Activated T-helper 2 cell treated with anti-CD3 and anti-CD28 coated beads, Interferon-gamma antibody, Interleukin-2, Interleukin-4, amounts not matched to agents 10 μg/mL and 5 μg/mL and 100 μg/mL, durations not matched to agents 14 hours and 24 hours and 36 hours (primary cell): ENCODE measurements at regions not wholly inside any gene's neighbourhood (a gene's known extent, or its start where the extent isn't known, plus 50 kb on each side); places are given as distances from the start of the nearest gene placed in this dataset.

Source experiments
- DNase-seq: peaks from one replicate; pipeline ENCODE4 v3.0.0; 2021; ENCODE audit warnings: low spot score
- H3K27ac Mint-ChIP-seq: one replicate; pipeline ENCODE4 v1.8.0; 2021; ENCODE audit warnings: mixed read lengths
- H3K27me3 Mint-ChIP-seq: one replicate; pipeline ENCODE4 v1.8.0; 2021; ENCODE audit warnings: low read depth, mixed read lengths
- H3K36me3 Mint-ChIP-seq: one replicate; pipeline ENCODE4 v1.8.0; 2021; ENCODE audit warnings: low read depth, mixed read lengths
- H3K4me1 Mint-ChIP-seq: one replicate; pipeline ENCODE4 v1.8.0; 2021; ENCODE audit warnings: low read depth, mixed read lengths
- H3K4me3 Mint-ChIP-seq: one replicate; pipeline ENCODE4 v1.8.0; 2021; ENCODE audit warnings: low read depth, mild to moderate bottlenecking, moderate library complexity, mixed read lengths
- H3K9me3 Mint-ChIP-seq: one replicate; pipeline ENCODE4 v1.8.0; 2021; ENCODE audit warnings: mixed read lengths
- intact Hi-C: fragments of 100-400 bp; cut with micrococcal nuclease; formaldehyde crosslinking; loops from one replicate; pipeline ENCODE4 v1.15.1; 2023

DNA sequence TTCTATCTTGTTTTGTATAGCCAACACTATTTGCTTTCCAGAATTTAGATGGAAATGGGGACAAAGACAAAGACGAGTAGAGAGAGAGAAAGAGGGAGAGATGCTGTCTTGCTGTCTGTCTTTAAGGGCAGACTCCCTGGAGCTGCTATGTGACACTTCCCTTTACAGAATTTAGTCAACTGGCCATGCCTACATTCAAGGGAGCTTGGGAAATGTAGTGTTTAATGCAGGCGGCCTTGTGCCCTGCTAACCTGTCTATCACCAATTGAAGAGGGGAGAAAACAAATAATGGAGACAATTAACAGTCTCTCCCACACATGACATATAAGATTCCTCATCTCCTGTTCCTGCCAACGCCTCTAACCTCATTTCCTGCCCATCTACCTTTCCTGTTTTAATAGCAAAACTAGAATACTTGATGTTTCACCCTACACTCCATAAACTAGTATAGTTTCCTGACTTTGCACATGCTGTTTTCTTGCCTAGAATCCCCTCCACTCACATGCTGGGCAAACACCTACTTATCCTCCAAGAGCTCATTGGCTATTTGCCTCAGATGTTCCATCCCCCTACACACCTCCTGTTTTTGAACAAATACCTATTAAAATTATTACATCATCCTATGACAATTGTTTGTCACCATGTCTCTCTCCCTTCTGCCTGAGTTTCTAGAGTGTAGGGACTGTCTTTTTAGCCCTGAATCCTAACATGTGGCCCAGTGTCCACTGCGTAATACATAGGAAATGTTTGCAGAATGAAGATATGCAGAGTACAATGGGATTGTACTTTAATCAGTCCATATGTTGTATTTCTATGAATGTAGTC, 117.2 kb downstream of the SLC25A24 start:
- no peak for DNase-seq
- H3K27ac Mint-ChIP-seq: no peak overlapping the region
- H3K36me3 Mint-ChIP-seq: no peaks in the 10 kb centered on the region
- H3K4me3 Mint-ChIP-seq: no peak overlapping the region
- peaks cover 2% of the 10 kb centered on the region for H3K27me3 Mint-ChIP-seq
- no peaks in the 10 kb centered on the region for H3K9me3 Mint-ChIP-seq
- H3K4me1 Mint-ChIP-seq: peaks cover 46% of the 10 kb centered on the region
- intact Hi-C loops: no loop called here

DNA sequence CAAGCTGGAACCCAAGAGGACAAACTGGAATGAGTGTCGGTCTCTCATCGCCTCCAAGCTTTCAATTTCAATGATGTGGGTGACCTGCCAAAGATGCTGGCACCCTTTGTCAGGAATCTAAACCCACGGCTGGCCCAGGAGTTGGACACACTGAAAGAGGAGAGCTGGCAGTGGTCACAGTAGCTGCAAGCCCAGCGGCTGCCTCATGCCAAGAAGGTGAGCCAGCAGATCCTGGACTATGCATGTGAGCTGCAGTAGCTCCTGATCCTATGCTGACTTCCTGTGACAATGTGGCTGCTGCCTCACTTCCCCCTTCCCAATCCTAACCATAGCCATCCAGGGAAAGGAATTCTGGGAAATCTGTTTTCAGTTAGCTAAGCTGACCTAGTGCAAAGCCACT, 117.0 kb upstream of the VAV3 start:
- Mint-ChIP-seq H3K27me3 (no peaks in the 10 kb centered on the region), H3K36me3 (no peaks in the 10 kb centered on the region), H3K9me3 (no peaks in the 10 kb centered on the region), H3K27ac (no peak overlapping the region), H3K4me3 (no peak overlapping the region), H3K4me1 (peaks cover 52% of the 10 kb centered on the region)
- intact Hi-C loops: no loop called here
- no peak for DNase-seq

DNA sequence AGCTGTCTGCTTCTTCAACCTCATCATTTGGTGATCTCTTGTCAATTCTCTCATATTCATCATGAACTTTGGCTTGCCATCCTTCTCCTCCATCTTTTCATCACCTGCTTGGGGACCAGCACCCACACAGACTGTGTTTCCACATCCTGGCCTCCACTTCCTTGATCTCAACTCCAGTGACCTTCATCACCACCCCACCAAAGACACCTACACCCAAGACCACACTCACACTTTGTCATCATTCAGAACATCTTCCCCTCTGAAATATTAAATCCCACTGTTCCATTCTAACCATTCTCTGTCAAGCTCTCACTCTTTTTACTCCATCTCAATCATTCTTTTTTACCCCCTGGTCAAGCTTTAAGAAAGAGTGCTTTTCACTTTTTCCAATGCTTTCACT, 115.5 kb upstream of the VAV3 start:
- Mint-ChIP-seq H3K36me3 (no peaks in the 10 kb centered on the region), H3K27ac (peak overlapping the region; percentile 28), H3K27me3 (no peaks in the 10 kb centered on the region), H3K4me3 (peak overlapping the region; percentile 0), H3K4me1 (peaks cover 52% of the 10 kb centered on the region), H3K9me3 (no peaks in the 10 kb centered on the region)
- no peak for DNase-seq
- intact Hi-C loops: loop anchor here (2.0 kb wide), 1 partner anchor 30 kb away; no protein-coding TSS in a partner anchor

DNA sequence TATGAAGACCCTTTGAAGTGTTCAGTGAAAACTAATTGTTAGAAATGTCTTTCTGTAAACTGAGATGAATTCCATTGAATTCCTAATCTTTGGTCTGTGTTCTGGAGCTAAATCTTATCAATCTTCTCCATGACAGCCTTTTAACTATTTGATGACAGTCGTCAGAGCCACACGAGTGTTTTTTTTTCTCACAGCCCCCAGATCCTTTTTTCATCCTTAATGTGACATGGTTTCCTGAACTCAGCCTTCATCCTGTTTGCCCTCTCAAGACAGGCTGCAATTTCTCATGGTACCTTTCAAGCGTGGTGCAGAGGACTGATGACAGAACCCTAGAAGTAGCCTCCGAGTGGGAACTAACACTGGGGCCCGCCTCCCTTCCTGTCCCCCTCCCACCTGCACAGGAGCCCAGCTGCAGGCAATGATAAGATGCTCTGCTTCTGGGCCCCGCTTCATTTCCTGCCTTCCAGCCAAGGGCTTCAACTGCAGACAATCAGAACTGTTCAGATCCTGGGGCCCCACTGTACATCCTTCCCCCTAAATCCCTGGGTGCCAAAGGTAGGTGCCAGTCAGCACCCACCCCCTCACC, 114.6 kb upstream of the VAV3 start:
- H3K4me3 Mint-ChIP-seq: no peak overlapping the region
- peaks cover 52% of the 10 kb centered on the region for H3K4me1 Mint-ChIP-seq

DNA sequence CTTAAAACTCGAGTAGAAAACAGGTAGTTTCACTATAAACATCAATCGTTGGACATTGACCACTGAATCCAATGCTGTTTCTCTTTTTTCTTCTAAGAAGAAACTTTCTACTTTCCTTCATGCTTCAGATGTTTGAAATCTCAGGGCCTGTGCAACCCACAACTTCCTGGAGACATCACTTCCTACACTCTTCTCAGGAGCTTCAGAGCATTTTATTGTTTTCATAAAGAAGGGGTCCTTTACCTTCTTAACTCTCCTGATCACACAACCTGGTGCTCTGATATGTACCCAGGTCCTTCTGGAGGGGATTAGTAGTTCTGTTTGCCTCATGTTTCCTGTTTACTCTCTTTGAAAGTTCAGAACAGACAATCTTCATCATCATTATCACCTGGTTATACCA, 113.0 kb upstream of the VAV3 start:
- no peak overlapping the region for H3K4me3 Mint-ChIP-seq
- no peak for DNase-seq
- intact Hi-C loops: no loop called here
- no peaks in the 10 kb centered on the region for H3K27me3 Mint-ChIP-seq
- H3K4me1 Mint-ChIP-seq: peaks cover 48% of the 10 kb centered on the region
- peak overlapping the region; percentile 31 for H3K27ac Mint-ChIP-seq
- no peaks in the 10 kb centered on the region for H3K9me3 Mint-ChIP-seq
- H3K36me3 Mint-ChIP-seq: no peaks in the 10 kb centered on the region

More for the DNA sequence above, 114.6 kb upstream of the VAV3 start:
- Mint-ChIP-seq H3K27ac (peak overlapping the region; percentile 31), H3K27me3 (no peaks in the 10 kb centered on the region), H3K36me3 (no peaks in the 10 kb centered on the region), H3K9me3 (no peaks in the 10 kb centered on the region)
- peak; percentile 24 for DNase-seq
- intact Hi-C loops: loop anchor here (2.0 kb wide), 1 partner anchor 29 kb away; no protein-coding TSS in a partner anchor

DNA sequence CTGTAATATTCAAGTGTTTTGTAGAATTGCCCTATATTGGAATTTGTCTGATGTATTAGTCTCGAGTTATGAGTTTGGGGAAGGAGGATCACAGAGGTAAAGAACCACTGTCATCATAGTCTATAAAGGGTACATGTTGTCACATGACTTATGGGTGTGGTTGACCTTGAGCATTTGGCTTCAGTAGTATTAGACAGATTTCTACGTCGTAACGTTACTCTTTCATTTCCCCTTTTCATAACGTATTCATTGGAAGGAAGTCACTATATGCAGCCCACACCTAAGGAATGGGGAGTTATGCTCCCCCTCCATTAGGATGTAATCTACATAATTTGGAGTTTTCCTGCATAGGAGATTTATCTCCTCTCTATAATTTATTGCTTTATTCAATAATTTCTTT, 110.1 kb upstream of the VAV3 start:
- intact Hi-C loops: no loop called here
- Mint-ChIP-seq H3K4me3 (no peak overlapping the region), H3K4me1 (peaks cover 25% of the 10 kb centered on the region), H3K27me3 (no peaks in the 10 kb centered on the region), H3K9me3 (no peaks in the 10 kb centered on the region), H3K27ac (no peak overlapping the region), H3K36me3 (no peaks in the 10 kb centered on the region)
- DNase-seq: no peak

DNA sequence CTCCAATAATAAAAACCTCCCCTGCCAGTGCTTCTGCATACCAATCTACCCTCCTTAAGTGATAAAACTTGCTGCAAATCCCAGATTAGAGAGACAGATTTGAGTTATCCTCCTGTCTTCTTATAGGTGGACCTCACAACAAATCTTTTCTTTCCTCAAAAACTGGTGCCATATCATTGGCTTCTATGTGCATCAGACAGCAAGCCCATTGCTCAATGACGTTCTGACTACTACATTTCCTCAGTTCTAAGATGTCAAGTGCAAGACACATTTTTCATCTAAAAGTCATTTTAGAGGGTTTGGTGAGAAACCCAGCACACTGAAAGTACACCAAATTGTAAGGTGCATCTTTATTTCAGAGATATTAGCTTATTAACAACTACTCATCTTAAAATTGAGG, 107.8 kb upstream of the VAV3 start:
- DNase-seq: no peak
- intact Hi-C loops: no loop called here
- no peak overlapping the region for H3K4me3 Mint-ChIP-seq
- H3K27ac Mint-ChIP-seq: no peak overlapping the region
- no peaks in the 10 kb centered on the region for H3K9me3 Mint-ChIP-seq
- no peaks in the 10 kb centered on the region for H3K27me3 Mint-ChIP-seq
- no peaks in the 10 kb centered on the region for H3K36me3 Mint-ChIP-seq
- H3K4me1 Mint-ChIP-seq: peaks cover 14% of the 10 kb centered on the region

DNA sequence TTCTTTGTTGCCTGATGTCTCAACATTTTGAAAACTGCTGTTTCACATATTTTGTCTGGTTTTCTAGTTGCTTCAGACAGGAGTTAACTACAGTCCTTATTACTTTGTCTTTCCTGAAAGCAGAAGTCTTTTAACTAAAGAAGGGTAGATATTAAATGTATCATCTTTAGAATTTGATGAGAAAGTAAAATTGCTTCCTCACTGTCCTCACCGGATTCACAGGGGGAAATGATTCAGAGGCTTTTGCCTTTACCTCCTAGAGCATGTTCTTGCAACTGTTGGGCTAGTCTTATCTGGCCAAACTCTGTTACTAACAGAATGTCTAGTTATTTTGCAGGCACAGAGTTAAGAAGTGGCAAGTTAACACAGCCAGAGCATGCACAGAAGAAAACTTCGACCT, 107.2 kb upstream of the VAV3 start:
- Mint-ChIP-seq H3K27me3 (no peaks in the 10 kb centered on the region), H3K36me3 (no peaks in the 10 kb centered on the region), H3K9me3 (no peaks in the 10 kb centered on the region), H3K4me3 (no peak overlapping the region), H3K27ac (no peak overlapping the region), H3K4me1 (peaks cover 9% of the 10 kb centered on the region)
- DNase-seq: no peak
- intact Hi-C loops: no loop called here

DNA sequence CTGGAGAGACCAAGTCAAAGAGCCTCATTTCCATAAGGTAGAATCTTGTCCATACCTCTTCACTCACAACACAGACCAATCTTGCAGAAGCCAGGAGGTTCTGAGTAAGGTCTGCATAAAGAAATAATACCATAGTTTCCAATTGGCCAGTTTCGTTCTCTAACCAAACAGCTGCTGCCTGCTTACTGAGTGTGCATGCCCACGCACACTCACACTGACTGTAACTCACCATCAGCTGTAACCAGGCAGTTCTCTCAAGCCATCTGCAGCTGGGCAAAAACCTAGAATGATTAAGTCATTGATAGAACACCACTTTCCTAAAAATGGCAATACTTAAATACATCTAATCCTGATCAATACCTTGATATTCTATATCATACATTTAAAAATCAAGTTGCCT, 106.6 kb upstream of the VAV3 start:
- H3K4me3 Mint-ChIP-seq: no peak overlapping the region
- intact Hi-C loops: no loop called here
- no peak overlapping the region for H3K27ac Mint-ChIP-seq
- no peaks in the 10 kb centered on the region for H3K27me3 Mint-ChIP-seq
- H3K4me1 Mint-ChIP-seq: peaks cover 11% of the 10 kb centered on the region
- no peaks in the 10 kb centered on the region for H3K36me3 Mint-ChIP-seq
- no peaks in the 10 kb centered on the region for H3K9me3 Mint-ChIP-seq
- DNase-seq: no peak

DNA sequence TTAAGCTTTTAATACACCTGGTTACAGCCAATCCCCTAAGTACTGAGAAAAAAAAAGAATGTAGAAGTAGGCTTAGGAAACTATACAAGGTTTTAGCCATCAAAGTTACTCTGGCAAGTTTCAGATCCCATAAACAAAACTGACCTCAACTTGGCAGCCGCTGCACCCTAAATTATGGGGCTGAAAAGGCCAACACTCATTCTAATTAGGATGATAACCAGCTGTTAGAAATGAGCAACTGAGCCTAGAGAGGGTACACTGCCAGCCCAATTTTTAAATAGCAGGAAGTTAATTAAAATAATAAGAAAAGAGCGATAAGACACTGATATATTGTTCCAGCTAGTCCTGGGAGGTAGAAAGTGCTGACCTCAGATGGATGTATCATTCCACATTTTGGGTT, 105.7 kb upstream of the VAV3 start:
- intact Hi-C loops: no loop called here
- H3K36me3 Mint-ChIP-seq: no peaks in the 10 kb centered on the region
- H3K27ac Mint-ChIP-seq: no peak overlapping the region
- H3K4me3 Mint-ChIP-seq: no peak overlapping the region
- H3K9me3 Mint-ChIP-seq: no peaks in the 10 kb centered on the region
- peaks cover 11% of the 10 kb centered on the region for H3K4me1 Mint-ChIP-seq
- no peaks in the 10 kb centered on the region for H3K27me3 Mint-ChIP-seq
- no peak for DNase-seq

DNA sequence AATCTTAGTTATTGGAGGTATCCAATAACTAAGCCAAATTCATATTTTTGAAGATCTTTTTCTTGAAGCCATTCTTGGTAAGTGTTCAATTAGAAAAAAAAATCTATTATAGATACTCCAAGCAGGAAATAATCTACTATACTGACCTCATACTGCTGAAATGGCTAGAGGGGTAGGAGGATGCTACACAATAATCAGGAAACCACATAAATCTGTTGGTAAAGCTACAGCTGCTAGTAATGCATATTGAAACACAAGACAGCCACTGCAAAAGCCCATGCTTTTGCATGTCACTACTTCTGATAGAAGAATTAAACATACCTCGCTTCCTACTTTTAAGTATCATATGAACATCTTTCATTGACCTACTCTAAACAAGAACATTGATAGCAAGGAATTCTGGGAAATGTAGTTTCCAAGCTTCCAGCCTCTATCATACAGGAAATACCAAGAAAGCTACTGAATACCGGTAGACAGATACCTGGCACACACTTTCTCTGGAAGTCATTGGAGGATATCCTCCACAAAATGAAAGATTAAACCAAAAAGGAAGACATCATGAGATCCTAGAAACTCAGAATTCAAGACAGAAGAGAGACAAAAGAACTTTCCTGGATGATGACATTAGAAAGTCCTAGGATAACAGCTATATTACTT, 103.0 kb upstream of the VAV3 start:
- no peak overlapping the region for H3K27ac Mint-ChIP-seq
- no peak overlapping the region for H3K4me3 Mint-ChIP-seq
- intact Hi-C loops: no loop called here
- no peak for DNase-seq
- peaks cover 7% of the 10 kb centered on the region for H3K9me3 Mint-ChIP-seq
- H3K4me1 Mint-ChIP-seq: peaks cover 20% of the 10 kb centered on the region
- no peaks in the 10 kb centered on the region for H3K36me3 Mint-ChIP-seq
- H3K27me3 Mint-ChIP-seq: peaks cover 2% of the 10 kb centered on the region

DNA sequence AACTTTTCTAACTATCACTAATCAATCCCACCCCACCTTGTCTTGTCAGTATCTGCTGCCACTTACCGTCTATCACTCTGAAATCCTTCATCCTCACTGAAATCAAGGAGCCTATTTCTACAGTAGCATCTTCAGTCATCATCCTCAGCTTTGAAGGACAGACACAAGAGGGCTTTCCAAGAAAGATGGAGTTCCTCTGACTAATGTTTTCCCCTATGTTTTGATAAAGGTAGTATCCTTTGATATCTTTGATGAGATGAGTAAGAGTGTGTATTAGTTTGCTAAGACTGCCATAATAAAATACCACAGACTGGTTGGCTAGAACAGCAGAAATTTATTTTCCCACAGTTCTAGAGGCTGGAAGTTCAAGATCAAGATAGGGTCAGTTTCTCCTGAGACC, 101.8 kb upstream of the VAV3 start:
- Mint-ChIP-seq H3K4me1 (peaks cover 22% of the 10 kb centered on the region), H3K27ac (no peak overlapping the region), H3K27me3 (peaks cover 2% of the 10 kb centered on the region), H3K9me3 (peaks cover 18% of the 10 kb centered on the region), H3K4me3 (no peak overlapping the region), H3K36me3 (peaks cover 4% of the 10 kb centered on the region)
- no peak for DNase-seq
- intact Hi-C loops: no loop called here

DNA sequence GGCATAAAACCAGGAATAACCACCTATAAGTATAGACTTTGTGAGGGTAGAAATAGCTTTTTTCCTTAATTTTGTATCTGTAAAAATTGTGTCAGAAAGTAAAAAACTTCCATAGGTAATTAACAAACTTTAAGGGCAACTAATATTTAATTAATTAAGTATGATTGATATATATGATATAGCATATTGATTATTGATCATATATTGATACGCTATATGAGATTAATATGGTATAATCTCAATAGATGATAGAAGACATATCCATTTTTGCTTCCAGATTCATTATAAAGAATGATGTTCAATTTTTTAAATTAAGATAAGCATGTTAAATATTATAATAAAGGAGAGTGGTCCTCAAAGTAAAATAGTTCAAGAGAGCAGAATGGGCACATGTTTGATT, 99.3 kb upstream of the VAV3 start:
- no peak overlapping the region for H3K27ac Mint-ChIP-seq
- peaks cover 2% of the 10 kb centered on the region for H3K27me3 Mint-ChIP-seq
- no peak overlapping the region for H3K4me3 Mint-ChIP-seq
- peaks cover 4% of the 10 kb centered on the region for H3K36me3 Mint-ChIP-seq
- intact Hi-C loops: no loop called here
- peaks cover 22% of the 10 kb centered on the region for H3K4me1 Mint-ChIP-seq
- peaks cover 28% of the 10 kb centered on the region for H3K9me3 Mint-ChIP-seq
- DNase-seq: no peak
